HG03457 (cell line): ENCODE measurements at regions not wholly inside any gene's neighbourhood (a gene's known extent, or its start where the extent isn't known, plus 50 kb on each side); places are given as distances from the start of the nearest gene placed in this dataset.
"Not testable (repeated sequence)": the region's sequence is repeated elsewhere in the genome, so short reads cannot be mapped to it uniquely, and the experiment has no call there.

Experiments
- ATAC-seq: cut with Tn5 transposase; IDR thresholded peaks from one replicate; pipeline ENCODE4 v1.9.1; 2021; ENCODE audit warnings: moderate number of reproducible peaks; ENCODE audit not compliant: unreplicated experiment

DNA sequence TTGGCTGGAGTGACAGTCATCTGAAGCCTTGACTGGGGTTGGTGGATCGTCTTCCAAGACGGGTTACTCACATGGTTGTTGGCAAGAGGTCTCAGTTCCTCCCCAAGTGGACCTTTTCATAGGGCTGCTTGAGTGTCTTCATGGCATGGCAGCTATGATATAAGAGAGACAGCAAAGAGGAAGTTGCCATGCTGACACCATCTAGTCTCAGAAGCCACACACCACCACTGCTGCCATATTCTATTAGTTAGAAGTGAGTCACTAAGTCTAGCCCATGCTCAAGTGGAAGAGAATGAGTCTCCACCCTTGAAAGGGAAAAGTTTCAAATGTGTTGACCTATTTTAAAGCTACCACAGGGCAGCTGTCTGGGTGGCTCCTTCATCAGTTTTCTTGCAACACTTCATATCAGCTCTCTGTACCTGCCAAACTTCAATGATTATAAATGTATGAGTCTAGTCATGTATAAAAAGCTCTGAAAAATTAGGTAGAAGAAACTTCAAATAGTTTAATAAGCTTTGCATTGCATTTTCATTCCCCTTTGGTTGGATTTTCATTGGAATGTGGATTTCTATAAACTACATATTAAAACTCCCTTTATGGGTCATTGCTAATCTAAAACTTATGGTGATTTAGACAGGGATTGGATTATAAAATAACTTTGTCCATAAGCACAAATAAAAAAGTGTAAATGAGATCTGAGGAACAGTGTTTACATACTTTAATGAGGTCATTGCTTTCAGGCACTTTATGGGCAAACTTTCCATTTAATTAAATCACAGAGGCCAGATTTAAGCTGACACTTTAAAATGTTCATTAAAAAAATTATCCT is 68.0 kb upstream of the ATXN3L start:
- no peak for ATAC-seq

DNA sequence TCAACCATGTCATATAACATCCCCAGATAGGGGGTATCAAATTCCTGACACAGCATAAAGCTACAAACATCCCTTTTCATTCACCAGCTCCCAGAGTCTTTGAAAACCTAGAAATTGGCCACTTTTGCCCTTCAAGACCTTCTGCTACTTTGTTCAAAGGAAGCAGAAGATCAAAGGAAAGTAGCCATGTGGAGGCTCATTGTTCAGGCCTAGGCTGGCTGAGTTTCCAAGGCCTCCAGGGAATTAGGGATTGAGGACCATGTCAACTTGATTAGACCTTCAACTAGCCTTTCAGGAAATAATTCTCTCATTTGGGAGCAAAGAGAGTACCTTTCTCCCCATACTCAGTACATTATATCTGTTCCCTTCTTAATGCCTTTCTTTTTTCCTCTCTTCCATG is 66.8 kb upstream of the ATXN3L start:
- no peak for ATAC-seq

DNA sequence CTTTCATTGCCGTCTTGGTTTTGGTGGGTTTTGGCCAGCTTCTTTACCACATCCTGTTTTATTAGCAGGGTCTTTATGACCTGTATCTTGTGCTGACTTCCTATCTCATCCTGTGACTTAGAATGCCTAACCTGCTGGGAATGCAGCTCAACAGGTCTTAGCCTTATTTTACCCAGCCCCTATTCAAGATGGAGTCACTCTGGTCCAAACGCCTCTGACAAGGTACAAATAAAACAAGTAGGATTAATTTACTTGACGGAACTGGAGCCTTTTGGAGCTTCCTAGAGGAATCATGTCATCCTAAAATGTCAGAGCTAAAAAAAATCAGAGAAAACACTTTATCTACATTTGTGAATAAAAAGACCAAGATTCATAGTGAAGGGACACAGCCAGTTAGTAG is 66.2 kb upstream of the ATXN3L start:
- no peak for ATAC-seq

DNA sequence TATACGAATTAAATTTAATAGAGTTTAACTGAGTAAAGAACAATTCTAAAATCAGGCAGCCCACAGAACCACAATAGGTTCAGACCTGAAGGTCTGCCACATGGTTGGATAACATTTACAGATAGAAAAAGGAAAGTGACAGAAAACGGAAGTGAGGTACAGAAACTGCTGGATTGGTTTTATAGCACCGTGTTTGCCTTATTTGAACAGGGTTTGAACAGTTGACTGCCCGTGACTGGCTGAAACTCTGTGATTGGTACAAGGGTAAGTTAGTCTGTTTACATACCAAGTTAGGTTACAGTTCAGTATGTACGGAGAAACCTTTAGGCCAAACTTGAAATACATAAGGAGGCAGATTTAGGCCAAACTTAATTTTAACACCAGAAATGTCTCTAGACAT is 64.1 kb upstream of the ATXN3L start:
- ATAC-seq = no peak

DNA sequence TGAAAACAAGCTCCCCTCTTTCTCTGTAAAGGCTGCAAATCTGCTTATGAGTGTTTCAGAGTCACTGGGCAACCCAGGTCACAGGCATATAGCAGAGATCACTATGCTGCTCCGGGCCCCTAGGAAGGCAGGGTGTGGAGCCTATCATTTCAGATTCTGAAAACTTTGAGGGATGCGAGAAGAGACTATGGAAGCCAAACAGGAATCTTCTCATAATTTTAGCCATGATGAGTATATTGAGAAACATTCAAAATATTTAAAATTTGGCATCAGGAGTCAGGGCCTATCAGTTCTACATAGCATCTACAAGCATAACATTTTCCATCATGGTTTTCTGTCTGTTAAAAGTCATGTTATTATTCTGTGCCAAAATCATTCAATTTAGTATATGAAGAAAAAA is 61.7 kb upstream of the ATXN3L start:
- ATAC-seq = no peak

DNA sequence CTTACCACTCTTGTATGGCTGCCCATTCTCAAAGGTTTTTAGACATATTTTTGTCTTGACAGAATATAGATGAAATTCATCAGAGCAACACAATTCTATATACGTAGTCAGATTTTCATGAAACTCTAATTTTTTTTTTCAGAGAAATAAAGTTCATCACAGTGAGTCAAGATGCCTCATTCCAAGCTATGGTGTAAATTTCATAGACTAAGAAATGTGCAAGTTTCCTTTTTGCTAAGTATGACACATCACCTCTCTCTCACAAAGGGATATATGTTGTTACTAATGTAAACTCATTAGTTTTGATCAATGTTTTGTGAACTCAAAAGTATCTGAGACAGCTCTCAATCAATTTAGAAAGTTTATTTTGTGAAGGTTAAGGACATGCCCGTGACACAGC is 60.4 kb upstream of the ATXN3L start:
- ATAC-seq = no peak

DNA sequence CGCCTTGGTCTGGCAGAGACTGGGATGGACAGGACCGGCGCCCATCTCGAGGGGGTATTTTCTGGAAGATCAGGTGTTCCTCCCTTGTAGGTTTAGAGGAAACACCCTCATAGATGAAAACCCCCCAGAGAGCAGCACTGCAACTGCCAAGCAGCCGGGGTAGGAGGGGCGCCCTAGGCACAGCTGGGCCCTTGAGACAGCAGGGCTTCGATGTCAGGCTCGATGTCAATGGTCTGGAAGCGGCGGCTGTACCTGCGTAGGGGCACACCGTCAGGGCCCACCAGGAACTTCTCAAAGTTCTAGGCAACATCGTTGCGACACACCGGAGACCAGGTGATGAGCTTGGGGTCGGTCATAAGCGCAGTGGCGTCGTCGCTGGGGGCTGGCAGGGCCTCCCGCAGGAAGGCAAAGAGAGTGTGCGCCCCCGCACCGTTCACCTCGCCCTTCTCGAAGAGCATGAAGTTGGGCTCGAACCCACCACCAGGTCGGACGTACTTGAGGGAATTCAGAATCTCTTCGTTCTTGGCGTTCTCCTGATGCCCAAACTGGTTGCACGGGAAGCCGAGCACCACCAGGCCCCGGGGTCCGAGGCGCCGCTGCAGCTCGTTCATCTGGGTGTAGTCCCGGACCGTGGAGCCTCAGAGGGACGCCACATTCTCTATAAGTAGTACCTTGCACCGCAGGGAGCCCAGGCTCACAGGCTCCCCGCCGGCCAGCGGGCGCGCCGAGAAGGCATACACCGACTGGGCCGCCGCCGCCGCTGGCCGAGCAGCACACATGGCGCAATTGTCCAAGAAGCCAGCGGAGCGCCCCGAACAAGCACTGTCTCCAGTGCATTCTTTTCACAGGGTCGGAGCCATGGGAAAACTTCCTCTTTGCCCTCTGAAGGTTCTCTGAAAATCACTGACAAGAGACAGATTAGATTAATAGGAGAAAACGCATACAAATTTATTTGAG is 59.0 kb upstream of the ATXN3L start:
- not testable (repeated sequence) for ATAC-seq

DNA sequence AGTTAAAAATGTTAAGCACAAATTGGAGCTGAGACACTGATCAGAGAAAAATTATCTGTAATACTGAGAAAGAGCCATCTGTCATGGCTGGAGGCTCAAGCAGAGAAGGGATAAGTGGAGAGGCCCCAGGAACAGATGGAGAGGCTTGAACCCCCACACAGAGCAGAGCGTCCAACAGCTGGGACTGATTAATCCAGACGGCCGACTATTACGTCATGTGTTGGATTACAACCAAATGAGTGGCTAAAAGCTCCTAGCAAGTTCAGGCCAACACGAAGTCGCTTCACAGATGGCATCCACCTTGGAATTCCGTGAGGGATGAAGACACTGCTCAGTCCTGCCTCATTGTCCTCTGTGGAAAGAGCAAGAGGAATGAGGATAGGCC is 57.7 kb upstream of the ATXN3L start:
- ATAC-seq = no peak

DNA sequence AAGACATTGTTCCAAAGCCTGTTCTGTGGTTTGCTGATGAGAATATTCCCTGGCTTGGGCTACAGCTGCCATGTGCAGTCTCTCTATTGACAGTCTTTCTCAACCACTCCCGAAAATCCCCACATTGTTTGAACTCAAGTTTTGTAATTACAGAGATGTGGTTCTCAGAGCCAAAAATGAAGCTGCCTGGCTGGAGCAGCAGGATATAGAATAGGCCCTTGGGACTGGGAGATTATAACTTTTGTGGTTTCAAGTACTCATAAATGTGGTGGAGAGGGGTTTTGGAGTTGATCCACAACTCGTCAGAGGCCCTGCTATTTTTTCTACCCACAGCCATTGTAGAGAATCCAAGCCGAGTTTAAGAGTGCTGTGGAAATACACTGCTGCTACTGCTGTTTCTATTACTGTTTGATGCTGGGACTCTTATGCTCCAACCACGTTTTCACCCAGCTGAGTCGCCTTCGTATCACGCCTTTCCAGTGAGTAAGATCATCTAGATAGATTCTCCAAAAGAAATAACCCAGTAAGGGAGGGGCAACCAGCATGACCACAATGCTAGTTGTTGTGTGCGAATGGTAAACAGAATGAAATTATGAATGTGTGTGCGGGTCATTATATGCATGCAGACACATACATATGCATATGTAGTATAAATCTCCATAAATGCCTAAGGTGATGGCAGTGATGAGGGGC is 57.1 kb upstream of the ATXN3L start:
- no peak for ATAC-seq

DNA sequence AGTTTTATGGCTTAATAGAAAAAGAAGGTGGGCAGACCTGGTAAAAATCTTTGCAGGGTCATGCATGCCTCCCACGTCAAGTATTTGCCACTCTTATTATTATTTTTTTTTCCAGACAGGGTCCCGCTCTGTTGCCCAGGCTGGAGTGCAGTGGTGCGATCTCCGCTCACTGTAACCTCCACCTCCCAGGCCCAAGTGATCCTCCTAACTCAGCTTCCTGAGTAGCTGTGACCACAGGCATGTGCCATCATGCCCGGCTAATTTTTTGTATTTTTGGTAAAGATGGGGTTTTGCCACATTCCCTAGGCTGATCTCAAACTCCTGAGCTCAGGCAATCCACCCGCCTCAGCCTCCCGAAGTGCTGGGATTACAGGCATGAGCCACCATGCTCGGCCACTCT is 55.7 kb upstream of the ATXN3L start:
- not testable (repeated sequence) for ATAC-seq

DNA sequence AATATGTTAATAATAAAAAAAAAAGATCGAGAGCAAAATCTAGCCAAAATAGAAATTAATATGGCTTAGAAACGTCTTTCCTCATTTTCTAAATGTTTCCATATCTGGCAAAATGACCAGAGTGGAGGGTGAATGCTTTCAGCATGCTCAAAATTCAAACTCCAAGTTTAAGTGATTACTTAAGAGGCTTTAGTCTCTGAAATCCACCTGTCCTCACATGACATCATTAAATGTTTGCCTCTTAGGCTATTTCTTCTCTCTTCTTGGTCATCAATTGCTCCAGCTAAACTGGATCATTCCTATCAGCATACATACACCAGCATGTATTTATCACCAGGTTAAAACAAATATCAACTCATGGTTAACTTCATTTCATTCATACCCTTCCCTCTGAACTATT is 54.5 kb upstream of the ATXN3L start:
- no peak for ATAC-seq

DNA sequence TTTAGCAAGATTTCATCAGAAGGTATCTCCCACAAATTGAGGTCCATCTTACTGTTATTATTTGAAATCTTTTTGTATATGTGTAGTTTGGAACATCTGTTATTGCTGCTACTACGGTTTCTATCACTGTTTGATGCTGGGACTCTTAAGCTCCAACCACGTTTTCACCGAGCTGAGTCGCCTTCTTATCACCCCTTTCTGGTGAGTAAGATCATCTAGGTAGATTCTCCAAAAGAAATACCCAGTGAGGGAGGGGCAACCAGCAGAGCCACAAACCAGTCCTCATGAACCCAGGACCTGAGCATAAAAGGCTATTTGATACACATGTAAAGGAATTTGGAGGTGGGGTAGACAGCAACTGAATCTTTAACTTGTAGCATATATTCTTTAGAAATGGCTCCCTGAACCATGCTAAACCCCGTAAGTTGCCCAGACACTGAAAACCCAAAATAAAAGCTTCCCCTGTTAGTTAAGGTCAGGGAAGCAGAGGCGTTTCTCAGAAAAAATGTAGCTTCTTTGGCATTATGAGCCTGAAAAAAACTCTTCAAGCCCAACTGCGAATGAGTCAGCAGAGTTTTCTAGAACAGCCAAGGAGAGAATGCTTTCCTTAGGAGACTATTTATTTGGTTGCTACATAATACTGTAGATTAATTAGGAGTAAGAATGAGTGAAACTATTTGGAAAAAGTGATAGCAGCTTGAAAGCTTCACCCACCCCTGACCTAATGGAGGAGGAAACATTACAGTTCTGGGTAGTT is 53.8 kb upstream of the ATXN3L start:
- no peak for ATAC-seq

DNA sequence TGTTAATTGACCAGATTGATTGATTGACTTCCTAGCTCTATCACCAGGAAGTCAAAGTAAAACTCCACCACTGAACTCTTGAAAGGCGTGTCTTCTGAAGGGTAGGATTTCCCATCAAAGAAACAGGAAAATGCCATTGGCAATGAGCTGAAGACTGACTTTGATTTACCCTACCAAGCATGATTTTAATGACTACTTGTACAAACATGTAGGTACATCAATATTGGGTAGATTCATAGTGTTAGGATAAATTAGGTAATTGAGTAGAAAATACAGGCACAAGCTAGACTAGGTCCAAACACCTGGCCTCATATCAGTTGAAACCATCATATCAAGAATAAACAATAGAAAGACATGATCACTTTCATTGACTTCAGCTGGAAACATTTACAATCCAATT is 53.2 kb upstream of the ATXN3L start:
- ATAC-seq = no peak

DNA sequence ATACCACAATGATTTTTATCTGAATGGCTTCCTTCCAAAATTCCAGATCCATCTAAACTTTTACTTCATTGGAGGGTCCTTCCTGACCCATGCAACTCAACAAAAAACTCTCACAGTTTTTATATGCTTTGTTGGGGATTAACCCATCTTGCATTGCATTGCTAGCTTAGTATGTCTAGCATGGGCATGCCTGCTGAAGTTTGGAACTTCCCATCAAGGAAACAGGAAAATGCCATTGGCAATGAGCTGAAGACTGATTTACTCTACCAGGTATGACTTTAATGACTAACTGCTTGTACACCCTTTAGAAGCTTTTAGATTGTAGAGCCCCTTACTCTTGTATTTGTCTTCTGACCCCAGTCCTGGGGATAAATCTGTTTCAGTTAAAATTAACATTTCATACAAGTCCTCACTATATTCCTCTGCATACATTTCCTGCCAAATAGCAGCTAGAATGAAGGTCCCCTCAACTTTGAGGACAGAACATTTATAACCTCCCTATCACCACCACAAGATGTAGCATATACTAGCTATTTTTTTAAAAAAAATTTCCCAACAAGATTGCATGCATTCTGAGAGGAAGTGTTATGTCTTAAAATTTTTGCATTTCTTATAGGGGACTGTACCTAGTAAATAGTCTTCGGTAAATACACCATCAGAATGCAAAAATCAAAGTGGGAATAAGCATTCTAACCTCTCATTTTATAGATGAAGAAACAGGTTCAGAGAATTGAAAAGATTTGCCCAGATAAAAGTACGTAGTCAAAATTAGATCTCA is 52.5 kb upstream of the ATXN3L start:
- ATAC-seq = no peak

DNA sequence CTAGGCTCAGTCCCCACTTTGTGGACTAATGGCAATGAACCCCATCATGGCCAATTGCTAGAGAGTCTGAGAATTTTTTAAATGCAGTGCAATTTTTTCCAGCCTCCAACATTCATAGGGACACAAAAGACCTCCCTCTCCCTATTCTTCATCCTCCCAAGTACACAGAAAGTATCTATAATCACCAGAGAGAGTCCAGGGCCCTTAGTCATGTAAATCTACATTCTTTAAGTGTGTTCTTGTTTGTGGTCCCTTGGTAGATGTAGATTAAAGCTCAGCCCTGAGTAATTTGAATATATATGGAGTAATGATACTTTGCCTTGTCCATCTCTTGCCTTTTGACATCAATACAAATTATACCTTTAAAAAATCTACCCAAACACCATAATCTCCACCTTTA is 51.3 kb upstream of the ATXN3L start:
- ATAC-seq = no peak

DNA sequence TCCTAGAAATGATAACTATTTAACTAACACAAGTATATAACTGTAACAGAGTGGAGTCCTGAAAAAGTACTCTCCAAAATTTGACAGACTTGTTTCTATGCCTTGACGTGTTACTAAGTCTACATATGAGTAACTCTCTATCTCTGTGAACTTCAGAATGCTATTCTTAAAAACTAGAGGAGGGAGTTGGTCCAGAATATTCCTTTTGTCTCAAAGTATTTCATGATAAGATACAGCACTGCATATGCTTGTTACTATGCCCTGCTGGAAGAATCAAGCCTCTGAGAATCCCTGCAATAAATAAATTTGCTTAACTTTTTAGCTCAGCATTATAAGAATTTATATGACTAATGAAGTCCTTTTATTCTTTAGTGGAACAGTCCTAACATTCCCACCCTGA is 50.9 kb upstream of the ATXN3L start:
- ATAC-seq = no peak
